ENCODE measurements at regions not wholly inside any gene's neighbourhood (a gene's known extent, or its start where the extent isn't known, plus 50 kb on each side); places are given as distances from the start of the nearest gene placed in this dataset.

GRCh38 chr1:218711884-218712674 lies 366.9 kb downstream of the TGFB2 start:
- H3K4me3 ChIP-seq (replicated peaks in 1 of 3; ENCODE audit: low read depth in 2 of 3, low read length in 3 of 3) = no peak overlapping the region
- H3K4me2 ChIP-seq (replicated peaks; ENCODE audit: extremely low read depth, low read length, poor library complexity, severe bottlenecking) = no peak overlapping the region
- no peaks in the 10 kb centered on the region for H3K9me3 ChIP-seq (replicated peaks in 1 of 2; ENCODE audit: control insufficient read depth in 1 of 2, insufficient read depth in 1 of 2, low read length in 2 of 2)
- H3K27ac ChIP-seq (ENCODE audit: low read depth in 1 of 2, low read length in 2 of 2) = no peak overlapping the region
- no peak overlapping the region for H3K27ac Mint-ChIP-seq
- H3K9ac ChIP-seq (ENCODE audit: insufficient read depth, low read length, poor library complexity, severe bottlenecking) = no peak overlapping the region
- no CpG with 5 or more reads among the region's 9 CpGs for WGBS (ENCODE audit: insufficient coverage)
- intact Hi-C loops (cut with micrococcal nuclease) = no loop called here
- H3K4me1 ChIP-seq (ENCODE audit: control insufficient read depth in 1 of 2, insufficient read depth in 2 of 2, low read length in 2 of 2) = no peaks in the 10 kb centered on the region
- no peak overlapping the region for H3K4me3 Mint-ChIP-seq
- H3K9me3 Mint-ChIP-seq = peaks cover 0 to 14% (median 8%) of the 10 kb centered on the region in 7 donors
- H2AFZ ChIP-seq (ENCODE audit: insufficient read depth, low read depth, low read length, poor library complexity, severe bottlenecking) = no peak overlapping the region
- H3K27me3 ChIP-seq (ENCODE audit: control insufficient read depth in 2 of 2, insufficient read depth in 2 of 2, low read length in 2 of 2) = no peaks in the 10 kb centered on the region
- no peaks in the 10 kb centered on the region for H4K20me1 ChIP-seq (ENCODE audit: insufficient read depth, low read length)
- no peaks in the 10 kb centered on the region for H3K36me3 ChIP-seq (replicated peaks in 1 of 2; ENCODE audit: control insufficient read depth in 1 of 2, insufficient read depth in 2 of 2, low read length in 2 of 2)
- peaks cover 0 to 3% (median 0%) of the 10 kb centered on the region in 3 donors for H3K27me3 Mint-ChIP-seq (ENCODE audit: low read depth in 3 of 3)
- H3K79me2 ChIP-seq (ENCODE audit: insufficient read depth, low read length) = no peaks in the 10 kb centered on the region
- no peak for DNase-seq
- no peak for TF ChIP-seq CTCF (IDR thresholded peaks at IDR 0.05)
- no peaks in the 10 kb centered on the region for H3K4me1 Mint-ChIP-seq
- no peaks in the 10 kb centered on the region for H3K36me3 Mint-ChIP-seq

- no peaks in the 10 kb centered on the region for H3K36me3 Mint-ChIP-seq
- Histone ChIP-seq H3K4me3 (replicated peaks in 1 of 3; ENCODE audit: low read depth in 2 of 3, low read length in 3 of 3) (no peak overlapping the region), H3K79me2 (ENCODE audit: insufficient read depth, low read length) (no peaks in the 10 kb centered on the region), H3K9me3 (replicated peaks in 1 of 2; ENCODE audit: control insufficient read depth in 1 of 2, insufficient read depth in 1 of 2, low read length in 2 of 2) (no peaks in the 10 kb centered on the region), H3K4me2 (replicated peaks; ENCODE audit: extremely low read depth, low read length, poor library complexity, severe bottlenecking) (no peak overlapping the region), H3K4me1 (ENCODE audit: control insufficient read depth in 1 of 2, insufficient read depth in 2 of 2, low read length in 2 of 2) (no peaks in the 10 kb centered on the region), H3K36me3 (replicated peaks in 1 of 2; ENCODE audit: control insufficient read depth in 1 of 2, insufficient read depth in 2 of 2, low read length in 2 of 2) (no peaks in the 10 kb centered on the region), H2AFZ (ENCODE audit: insufficient read depth, low read depth, low read length, poor library complexity, severe bottlenecking) (no peak overlapping the region), H3K27ac (ENCODE audit: low read depth in 1 of 2, low read length in 2 of 2) (no peak overlapping the region), H4K20me1 (ENCODE audit: insufficient read depth, low read length) (no peaks in the 10 kb centered on the region), H3K27me3 (ENCODE audit: control insufficient read depth in 2 of 2, insufficient read depth in 2 of 2, low read length in 2 of 2) (no peaks in the 10 kb centered on the region), H3K9ac (ENCODE audit: insufficient read depth, low read length, poor library complexity, severe bottlenecking) (no peak overlapping the region)
- no peaks in the 10 kb centered on the region for H3K4me1 Mint-ChIP-seq
- TF ChIP-seq CTCF (IDR thresholded peaks at IDR 0.05) = no peak
- no peak overlapping the region for H3K27ac Mint-ChIP-seq
- no peak overlapping the region for H3K4me3 Mint-ChIP-seq
- H3K9me3 Mint-ChIP-seq = peaks cover 0 to 13% (median 8%) of the 10 kb centered on the region in 7 donors
- intact Hi-C loops (cut with micrococcal nuclease) = no loop called here
- DNase-seq = no peak
- peaks cover 0 to 3% (median 0%) of the 10 kb centered on the region in 3 donors for H3K27me3 Mint-ChIP-seq (ENCODE audit: low read depth in 3 of 3)
- WGBS (ENCODE audit: insufficient coverage) = 80% methylated on average over 4 of the region's 5 CpGs
Observed at GRCh38 chr1:218712677-218713076, 367.5 kb downstream of the TGFB2 start.
